ENCODE measurements at regions not wholly inside any gene's neighbourhood (a gene's known extent, or its start where the extent isn't known, plus 50 kb on each side); places are given as distances from the start of the nearest gene placed in this dataset.

- Histone ChIP-seq H2AFZ (replicated peaks; ENCODE audit: low read length, poor library complexity) (no peak overlapping the region), H3K27me3 (ENCODE audit: control insufficient read depth, insufficient read depth, low read length) (no peaks in the 10 kb centered on the region), H3K9me3 (ENCODE audit: control insufficient read depth, insufficient read depth, low read length) (peaks cover 1% of the 10 kb centered on the region; the same call in 1 of the 2 replicates), H3K4ac (ENCODE audit: low read depth, low read length) (no peak overlapping the region), H3K36me3 (ENCODE audit: control insufficient read depth, insufficient read depth, low read length) (no peaks in the 10 kb centered on the region), H3K23ac (ENCODE audit: low read depth, low read length) (no peak overlapping the region), H3K9me1 (ENCODE audit: insufficient read depth, low read length) (no peaks in the 10 kb centered on the region), H4K8ac (ENCODE audit: low read depth in 2 of 2, low read length in 2 of 2) (no peak overlapping the region), H4K20me1 (ENCODE audit: insufficient read depth, low read length) (no peaks in the 10 kb centered on the region), H4K5ac (ENCODE audit: low read depth, low read length) (no peak overlapping the region), H2BK15ac (ENCODE audit: low read depth, low read length) (no peak overlapping the region), H3K56ac (ENCODE audit: extremely low read depth, insufficient read depth, low read length) (no peak overlapping the region), H2BK120ac (ENCODE audit: low read depth, low read length) (no peak overlapping the region), H3K9ac (ENCODE audit: low read depth, low read length) (no peak overlapping the region), H3K4me1 (ENCODE audit: control insufficient read depth, insufficient read depth, low read length) (no peaks in the 10 kb centered on the region), H2AK5ac (ENCODE audit: low read depth, low read length) (no peak overlapping the region), H4K91ac (ENCODE audit: insufficient read depth, low read depth, low read length) (no peak overlapping the region), H3K27ac (ENCODE audit: insufficient read depth, low read length) (no peak overlapping the region), H2BK5ac (ENCODE audit: low read depth, low read length, poor library complexity, severe bottlenecking) (no peak overlapping the region), H3K4me2 (ENCODE audit: low read depth, low read length) (no peak overlapping the region), H3K14ac (replicated peaks; ENCODE audit: low read depth, low read length) (no peak overlapping the region), H2AK9ac (replicated peaks; ENCODE audit: low read depth, low read length, poor library complexity) (no peak overlapping the region), H3K4me3 (ENCODE audit: insufficient read depth, low read depth, low read length) (no peak overlapping the region), H3K79me1 (ENCODE audit: low read depth in 1 of 2, low read length in 2 of 2) (no peaks in the 10 kb centered on the region), H2BK20ac (ENCODE audit: low read depth, low read length) (no peak overlapping the region), H3K18ac (ENCODE audit: low read depth, low read length) (no peak overlapping the region)
- ATAC-seq (ENCODE audit: low read depth) (no peak), DNase-seq (no peak)
- no CpG with 5 or more reads among the region's 2 CpGs for WGBS, 2 experiments (ENCODE audit: extremely low coverage in 2 of 2, insufficient read length in 1 of 2)
- ChIA-PET POLR2A (ENCODE audit: unreplicated experiment) (no interaction called here), CTCF (no interaction called here)
- dilution Hi-C loops (cut with HindIII; ENCODE audit: low sequenced_read_pairs, unreplicated experiment): no loop called here
- in situ Hi-C loops (cut with MboI; ENCODE audit: low sequenced_read_pairs): no loop called here
- intact Hi-C loops (cut with micrococcal nuclease): no loop called here
- no TSS peak for BruUV-seq (replicated peaks)
- TF ChIP-seq MAZ (IDR thresholded peaks at IDR 0.05; ENCODE audit: borderline replicate concordance, low read depth, low read length) (no peak), MAFK (IDR thresholded peaks at IDR 0.05; ENCODE audit: low read depth, low read length) (no peak), MXI1 (IDR thresholded peaks at IDR 0.05; ENCODE audit: borderline replicate concordance, low read depth, low read length) (no peak), CHD1 (IDR thresholded peaks at IDR 0.05; ENCODE audit: low read depth, low read length) (no peak)
These were observed 958.5 kb upstream of the MIR17HG start for GRCh38 chr13:90388887-90389452.

Measured in IMR-90 (cell line).